Loucy (cell line): ENCODE measurements at regions not wholly inside any gene's neighbourhood (a gene's known extent, or its start where the extent isn't known, plus 50 kb on each side); places are given as distances from the start of the nearest gene placed in this dataset.

Experiments used
- EZH2phosphoT487 ChIP-seq: fragments of 200-600 bp; IDR thresholded peaks from 2 replicates; pipeline ENCODE4 v1.6.1; 2018; ENCODE audit warnings: antibody characterized with exemption, mild to moderate bottlenecking, moderate library complexity, borderline replicate concordance
- TF ChIP-seq, protein P1 (sequence below): fragments of 200-600 bp; sonication (generic); conservative IDR thresholded peaks from 2 replicates; pipeline ENCODE4 v1.5.1; 2014; ENCODE audit warnings: mild to moderate bottlenecking, antibody characterized with exemption, low read length

DNA sequence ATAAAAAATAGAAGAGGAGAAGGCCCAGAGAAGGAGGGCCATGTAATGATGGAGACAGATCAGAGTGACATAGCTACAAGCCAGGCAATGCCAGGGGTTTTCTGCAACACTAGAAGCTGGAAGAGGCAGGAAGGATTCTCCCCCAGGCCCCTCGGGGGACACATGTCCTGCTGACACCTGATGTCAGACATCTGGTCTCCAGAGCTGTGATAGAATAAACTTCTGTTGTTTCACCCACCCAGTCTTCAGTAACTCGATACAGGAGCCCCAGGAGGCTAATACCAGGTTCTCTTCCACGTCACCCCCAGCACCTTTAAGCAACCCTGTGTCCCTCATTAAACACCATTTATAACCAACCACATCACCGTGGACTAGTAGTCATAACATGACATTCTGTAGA is 94.9 kb downstream of the TMEM130 start:
- TF ChIP-seq, protein P1, sequence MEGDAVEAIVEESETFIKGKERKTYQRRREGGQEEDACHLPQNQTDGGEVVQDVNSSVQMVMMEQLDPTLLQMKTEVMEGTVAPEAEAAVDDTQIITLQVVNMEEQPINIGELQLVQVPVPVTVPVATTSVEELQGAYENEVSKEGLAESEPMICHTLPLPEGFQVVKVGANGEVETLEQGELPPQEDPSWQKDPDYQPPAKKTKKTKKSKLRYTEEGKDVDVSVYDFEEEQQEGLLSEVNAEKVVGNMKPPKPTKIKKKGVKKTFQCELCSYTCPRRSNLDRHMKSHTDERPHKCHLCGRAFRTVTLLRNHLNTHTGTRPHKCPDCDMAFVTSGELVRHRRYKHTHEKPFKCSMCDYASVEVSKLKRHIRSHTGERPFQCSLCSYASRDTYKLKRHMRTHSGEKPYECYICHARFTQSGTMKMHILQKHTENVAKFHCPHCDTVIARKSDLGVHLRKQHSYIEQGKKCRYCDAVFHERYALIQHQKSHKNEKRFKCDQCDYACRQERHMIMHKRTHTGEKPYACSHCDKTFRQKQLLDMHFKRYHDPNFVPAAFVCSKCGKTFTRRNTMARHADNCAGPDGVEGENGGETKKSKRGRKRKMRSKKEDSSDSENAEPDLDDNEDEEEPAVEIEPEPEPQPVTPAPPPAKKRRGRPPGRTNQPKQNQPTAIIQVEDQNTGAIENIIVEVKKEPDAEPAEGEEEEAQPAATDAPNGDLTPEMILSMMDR, result no peak
- no peak for TF ChIP-seq EZH2phosphoT487
